GM19240 (cell line): ENCODE measurements at regions not wholly inside any gene's neighbourhood (a gene's known extent, or its start where the extent isn't known, plus 50 kb on each side); places are given as distances from the start of the nearest gene placed in this dataset.
"Not testable (repeated sequence)": the region's sequence is repeated elsewhere in the genome, so short reads cannot be mapped to it uniquely, and the experiment has no call there.

Experiments
- DNase-seq: peaks from one replicate; pipeline ENCODE4 v3.0.0; 2011; ENCODE audit warnings: low spot score; ENCODE audit not compliant: insufficient read length

DNA sequence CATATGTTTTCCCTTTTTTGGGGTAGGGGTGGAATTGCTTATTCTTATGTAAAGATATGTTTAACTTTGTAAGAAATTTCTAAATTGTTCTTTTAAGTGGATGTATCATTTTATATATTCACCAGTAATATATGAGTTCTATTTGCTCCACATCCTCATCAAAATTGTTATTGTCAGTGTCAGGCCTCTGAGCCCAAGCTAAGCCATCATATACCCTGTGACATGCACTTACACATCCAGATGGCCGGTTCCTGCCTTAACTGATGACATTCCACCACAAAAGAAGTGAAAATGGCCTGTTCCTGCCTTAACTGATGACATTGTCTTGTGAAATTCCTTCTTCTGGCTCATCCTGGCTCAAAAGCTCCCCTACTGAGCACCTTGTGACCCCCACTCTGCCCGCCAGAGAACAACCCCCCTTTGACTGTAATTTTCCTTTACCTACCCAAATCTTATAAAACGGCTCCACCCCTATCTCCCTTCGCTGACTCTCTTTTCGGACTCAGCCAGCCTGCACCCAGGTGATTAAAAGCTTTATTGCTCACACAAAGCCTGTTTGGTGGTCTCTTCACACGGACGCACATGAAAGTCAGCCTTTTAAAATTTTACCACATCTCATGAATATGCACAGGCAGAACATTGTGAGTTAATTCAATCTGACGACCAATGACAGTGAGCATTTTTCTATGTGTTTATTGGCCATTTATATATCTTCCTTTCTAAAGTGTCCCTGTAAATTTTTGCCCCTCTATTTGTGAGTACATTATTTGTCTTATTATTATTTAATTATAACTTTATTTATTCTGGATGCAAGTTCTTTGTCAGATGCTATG, 176.8 kb downstream of the CDC14C start:
- DNase-seq = not testable (repeated sequence)

DNA sequence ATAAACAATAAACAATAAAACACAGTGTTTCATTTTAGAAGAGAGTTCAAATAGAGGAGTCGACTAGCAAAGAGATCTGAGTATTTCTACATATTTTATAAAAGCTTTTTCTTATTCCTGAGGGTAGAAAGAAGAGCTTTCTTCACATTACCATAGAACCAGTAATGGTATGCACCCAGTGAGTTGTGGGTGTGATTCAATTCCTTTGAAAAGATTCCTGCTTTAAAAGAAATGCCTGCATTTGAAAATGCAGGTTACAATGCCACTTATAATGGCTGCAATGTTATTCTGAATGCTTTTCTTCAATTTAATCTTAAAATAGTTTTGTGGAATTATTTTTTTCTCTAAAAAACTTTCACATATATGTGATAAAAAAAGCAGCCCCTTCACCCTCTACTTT, 178.1 kb downstream of the CDC14C start:
- DNase-seq = no peak

DNA sequence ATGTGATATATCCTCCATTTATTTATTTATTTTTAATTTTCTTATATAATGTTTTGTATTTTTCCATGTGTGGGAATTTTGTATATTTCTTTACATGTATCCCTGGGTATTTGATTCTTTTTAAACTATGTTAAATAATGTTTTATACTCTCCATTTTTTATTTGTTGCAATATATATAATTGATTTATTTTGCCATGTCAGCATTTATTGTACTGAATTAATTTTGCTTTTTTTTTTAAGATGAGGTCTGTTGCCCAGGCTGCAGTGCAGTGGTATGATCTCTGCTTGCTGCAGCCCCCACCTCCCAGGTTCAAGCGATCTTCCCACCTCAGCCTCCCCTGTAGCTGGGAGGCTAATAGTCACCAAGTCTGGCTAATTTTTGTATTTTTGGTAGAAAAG, 187.4 kb downstream of the CDC14C start:
- no peak for DNase-seq

DNA sequence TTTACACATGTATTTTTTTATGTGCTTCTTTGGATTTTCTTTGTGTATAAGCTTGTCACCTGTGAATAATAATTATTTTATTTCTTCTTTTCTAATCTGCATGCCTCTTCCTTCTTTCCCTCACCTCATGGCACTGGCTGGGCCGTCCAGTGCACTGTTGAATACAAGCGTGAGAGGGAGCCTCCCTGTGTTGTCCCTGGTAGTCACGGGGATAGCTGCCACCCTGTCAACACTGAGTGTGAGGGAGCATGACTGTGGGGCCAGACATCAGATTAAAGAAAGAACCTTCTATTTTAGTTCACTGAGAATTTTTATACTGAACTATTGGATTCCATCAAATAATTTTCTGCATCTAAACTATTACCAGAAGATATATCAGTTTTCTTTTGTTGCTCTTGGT, 187.9 kb downstream of the CDC14C start:
- DNase-seq = no peak

DNA sequence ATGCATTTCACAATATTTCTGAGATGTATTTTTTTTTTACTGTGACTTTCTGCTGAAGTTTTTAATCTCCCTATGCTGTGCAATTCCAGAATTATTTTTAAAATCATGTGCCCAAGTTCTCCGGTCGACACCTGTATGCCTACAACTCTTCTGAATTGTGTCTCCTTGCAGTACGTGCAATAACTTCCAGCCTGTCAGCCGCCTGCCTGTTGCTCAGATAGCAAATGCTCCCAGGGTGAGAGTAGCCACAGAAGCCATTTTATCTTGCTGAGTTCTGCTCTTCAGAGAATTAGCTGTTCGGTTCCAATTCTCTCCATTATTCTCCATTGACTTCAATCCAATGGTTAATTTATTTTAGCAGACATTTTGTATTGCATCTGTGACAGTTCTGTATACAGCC, 188.3 kb downstream of the CDC14C start:
- no peak for DNase-seq

DNA sequence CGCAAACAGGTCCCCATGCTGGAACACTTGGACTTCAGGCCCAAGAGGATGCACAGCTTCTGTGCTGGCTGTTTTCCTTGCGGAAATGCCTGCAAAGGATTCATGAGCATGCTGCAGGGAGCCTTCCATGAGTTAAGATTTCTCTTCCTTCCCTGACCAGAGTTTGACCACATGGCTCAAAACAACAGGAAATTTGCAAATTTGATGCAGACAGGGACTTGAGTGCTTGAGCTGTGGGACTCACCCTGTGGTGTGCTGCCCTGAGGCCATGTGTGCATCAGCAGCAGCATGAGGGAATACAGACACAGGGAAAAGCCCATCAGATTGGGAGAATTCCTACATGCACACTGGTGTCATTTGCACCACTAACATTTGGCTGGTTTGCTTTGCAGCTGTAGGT, 195.4 kb downstream of the CDC14C start:
- no peak for DNase-seq

DNA sequence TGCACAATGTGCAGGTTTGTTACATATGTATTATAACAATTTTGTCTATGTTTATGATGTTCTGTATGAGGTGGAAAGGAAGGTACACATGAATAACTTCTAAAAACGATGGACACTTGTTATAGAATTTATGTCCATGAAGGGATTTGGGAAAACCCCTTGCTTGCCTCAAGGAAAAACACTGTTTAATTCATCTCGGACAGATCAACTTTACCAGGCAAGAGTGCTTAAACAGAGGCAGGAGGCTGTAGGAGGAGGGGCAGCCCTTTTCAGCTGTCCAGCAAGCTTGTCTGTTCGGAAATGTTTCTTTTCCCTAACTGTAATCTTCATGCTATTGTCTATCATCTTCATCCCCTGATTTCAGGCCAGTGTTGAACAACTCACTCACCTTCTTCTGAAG, 200.9 kb downstream of the CDC14C start:
- no peak for DNase-seq

DNA sequence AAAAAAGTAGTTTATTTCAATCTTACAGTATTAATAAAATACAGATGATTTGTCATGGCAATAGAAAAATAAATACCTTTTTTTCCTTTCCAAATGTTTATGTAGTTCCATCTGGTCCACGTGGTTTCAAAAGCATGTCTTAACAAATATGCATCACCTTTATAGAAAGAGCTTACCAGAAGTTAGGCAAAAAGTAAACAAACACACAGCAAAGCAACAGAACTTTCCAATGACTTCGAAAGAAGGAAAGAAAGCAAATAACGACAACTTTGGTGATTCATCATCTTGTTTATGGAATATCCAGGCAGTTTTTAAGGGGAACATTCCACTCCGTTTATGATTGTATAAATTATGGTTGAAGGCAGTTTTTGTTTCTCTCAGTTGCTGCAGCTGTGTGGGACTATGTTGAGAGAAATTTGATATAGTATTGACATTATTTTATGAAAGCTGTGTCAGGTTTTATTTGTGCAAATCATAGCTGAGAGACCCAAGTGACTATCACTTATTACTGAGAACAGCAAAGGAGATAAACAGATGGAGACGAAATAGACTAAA, 203.1 kb downstream of the CDC14C start:
- DNase-seq = no peak

DNA sequence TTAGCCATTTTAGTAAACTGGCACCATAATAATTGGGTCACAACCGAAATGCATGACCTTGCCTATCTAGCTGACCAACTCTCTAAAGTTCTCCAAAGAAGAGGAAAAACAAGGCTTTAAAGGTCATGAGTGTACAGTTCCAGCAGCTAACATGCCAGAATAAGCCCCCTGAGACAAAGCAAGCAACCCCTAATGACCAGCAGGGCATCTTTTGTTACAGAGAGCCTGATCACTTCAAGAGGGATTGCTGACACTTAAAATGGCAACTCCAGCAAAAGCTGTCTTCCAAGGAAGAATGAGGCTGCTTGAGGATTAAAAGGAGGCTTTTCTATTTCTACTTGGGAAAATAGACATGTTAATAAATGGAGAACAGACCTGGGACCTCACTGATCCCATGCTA, 213.6 kb downstream of the CDC14C start:
- DNase-seq = no peak

DNA sequence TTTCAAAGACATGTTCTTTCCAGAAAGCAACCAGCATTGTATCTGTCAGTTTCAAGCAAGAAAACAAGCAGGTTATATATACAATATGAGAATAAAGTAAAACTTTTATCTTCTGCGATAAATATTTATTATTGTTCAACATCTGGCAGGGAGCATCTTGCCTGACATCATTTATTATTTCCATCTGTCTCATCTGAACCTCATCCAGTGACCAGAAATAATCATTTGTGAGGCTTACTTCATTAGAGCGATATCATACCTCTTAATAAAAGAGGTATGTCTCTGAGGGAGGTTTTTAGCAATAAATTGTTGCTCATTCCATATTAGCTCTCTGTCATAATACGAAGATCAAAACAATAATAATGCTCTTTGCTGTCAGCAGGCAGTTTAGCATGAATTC, 226.1 kb downstream of the CDC14C start:
- DNase-seq = no peak

DNA sequence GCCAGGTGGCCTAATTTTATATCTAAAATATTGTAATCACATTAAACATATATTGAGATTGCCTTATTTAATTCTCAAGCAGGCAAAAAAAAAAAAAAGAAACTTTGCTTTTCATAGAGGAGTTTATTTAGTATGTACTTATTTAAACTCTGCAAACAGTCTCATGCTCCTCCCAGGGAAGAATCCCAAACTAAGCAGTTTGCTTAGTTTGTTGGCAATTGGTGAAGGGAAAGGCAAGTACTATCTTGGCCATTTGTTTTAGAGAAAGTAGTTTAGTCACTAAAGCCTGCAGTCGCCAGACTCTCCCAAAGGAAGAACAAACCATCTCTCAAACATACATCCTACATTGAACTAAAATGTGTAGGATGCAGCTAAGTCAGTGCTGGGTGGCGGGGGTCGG, 226.8 kb downstream of the CDC14C start:
- DNase-seq = no peak

DNA sequence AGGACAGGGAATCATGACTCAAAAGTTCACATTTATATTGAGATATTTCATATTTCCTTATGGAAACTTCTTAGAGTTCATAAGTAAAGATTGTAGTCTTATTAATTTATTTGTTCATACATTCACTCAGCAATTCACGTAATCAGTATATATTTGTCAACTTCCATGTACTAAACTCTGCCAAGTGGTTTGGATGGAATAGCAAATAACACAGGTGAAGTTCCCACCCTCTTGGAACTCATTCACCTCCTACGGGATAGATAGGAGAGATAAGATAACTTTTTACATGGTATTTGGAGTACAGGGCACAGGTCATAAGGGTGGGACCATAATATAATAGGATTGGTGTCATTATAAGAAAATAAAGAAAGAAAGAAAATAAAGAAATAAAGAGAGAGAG, 234.0 kb downstream of the CDC14C start:
- DNase-seq = no peak

DNA sequence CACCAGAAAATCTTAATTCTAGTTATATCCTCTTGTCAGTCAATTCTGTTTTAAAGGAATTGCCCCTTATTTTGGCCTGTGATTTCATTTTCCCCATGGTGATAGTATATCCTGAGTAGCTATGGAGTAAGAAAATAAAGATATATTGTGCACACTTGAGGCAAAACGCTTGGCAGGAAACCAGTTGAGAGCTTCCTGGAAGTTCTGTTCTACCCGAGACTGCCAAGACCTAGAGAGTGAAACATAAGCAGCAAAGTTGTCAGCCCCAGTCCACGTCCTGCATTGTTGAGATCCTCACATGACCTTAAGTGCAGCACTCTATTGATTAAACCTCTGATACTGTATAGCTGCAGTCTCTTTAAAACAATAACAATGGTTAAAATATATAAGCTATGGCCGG, 235.2 kb downstream of the CDC14C start:
- DNase-seq = no peak

DNA sequence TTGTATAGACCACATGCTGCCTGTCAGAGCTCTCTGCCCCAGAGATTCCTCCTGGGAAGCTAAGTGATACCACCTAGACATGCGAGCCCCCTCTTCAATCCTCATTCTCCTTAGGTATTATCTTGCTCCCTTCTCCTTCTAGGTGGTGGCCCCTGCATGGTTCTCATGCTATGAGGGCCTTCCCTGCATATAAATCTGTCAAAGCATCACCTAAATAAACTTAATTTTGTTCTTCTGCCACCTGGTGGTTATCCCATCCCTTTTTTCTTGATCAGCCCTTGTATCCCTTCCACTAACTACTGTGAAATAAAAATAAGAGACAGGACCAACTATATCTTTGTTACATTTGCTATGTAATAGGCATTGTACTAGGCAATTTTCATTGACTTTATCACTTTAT, 242.1 kb downstream of the CDC14C start:
- DNase-seq = no peak

DNA sequence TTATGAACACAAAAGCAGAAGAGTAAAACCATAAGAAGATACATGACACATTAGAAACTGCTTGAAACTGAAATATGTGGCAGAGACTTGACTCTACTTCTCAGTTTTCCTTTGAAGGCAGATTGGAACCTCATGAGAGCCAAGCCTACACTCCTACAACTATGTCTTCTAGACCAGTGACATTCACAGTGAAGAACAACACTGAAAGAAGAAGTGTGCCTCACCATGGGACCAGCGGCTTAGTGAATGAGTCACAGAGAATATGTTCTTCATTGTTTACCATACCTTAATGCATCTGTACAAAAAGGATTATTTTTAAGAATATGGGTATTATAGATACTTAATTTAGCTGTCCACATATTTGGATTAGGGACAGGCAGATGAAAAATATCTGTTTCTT, 248.3 kb downstream of the CDC14C start:
- DNase-seq = no peak

DNA sequence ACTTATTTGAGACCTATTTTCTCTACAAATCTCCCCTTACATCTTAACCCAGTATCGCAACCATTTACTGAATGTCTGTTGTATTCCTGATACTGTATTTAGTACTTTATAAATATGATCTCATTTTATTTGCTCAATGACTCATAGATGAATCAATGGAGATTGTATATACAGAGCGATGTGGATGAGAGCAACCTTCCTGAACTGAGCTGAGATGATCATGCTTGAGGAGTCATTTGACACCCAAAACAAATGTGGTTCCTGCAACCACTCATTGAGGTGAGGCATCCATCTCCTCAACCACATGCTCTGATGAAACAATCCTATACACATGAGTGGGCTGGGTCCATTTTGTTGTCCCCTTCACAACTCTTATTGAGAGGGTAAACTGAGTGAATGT, 250.0 kb downstream of the CDC14C start:
- no peak for DNase-seq

DNA sequence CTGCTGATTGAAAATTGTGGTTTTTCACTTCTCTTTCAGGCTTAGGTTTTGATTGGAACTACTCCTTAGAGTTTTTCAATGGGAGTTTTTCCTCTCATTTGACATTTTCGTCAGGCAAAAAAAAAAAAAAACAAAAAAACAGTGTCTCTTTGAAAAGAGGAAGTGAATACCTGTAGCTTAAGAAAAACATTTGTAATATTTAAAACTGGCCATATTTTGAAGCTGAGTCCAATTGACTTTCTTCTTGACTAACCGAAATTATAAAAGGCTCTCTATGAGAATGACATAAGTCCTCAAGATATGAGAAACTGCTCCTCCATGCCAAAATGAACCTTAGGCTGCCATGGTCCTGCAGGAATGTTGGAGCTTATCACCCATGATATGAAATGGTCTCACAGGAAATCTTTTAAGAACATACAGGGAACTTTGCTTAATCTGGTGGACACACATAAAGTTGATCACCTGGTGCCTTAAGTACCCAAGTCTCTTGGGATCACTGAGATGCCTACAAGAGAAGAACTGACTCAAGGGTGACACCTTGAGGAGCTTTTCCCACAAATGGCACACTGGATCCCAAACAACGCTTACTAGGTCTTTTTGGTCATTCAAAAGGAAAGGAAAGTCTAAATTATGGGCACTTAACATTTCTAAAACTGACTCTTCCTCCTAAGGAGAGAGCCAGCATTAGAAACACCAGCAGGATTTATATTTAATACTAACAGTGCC, 263.4 kb downstream of the CDC14C start:
- DNase-seq = no peak

DNA sequence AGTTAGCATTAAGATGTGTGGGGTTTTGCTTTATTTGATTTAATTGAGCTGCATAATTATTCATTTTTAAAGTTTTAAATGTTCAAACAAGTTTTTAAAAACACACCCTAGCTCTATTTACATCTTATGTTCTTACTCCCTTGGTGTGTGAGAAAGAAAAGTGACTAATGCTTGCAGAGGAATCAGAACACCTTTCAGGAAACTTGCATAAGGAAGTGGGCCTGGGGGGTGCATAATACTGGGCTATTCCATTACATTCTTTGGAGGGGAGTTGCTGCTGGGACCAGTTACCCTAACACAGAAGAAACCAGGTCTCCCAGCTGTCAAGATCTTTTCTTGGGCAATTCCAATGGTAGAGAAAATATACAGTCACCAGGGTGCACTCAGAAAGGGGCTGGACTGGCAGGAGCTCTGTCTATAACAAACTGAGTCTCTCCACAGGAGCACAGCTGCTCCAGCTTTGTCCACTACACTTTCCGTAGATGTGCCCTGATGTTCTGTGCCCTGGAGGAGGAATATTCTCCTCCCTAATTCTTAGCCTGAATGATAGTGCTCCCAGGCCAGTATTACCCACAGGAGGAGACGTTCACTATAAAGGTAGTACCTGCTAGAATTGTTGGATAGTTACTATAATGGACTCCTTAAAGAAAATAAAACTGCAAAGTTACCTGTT, 304.2 kb downstream of the CDC14C start:
- DNase-seq = no peak

DNA sequence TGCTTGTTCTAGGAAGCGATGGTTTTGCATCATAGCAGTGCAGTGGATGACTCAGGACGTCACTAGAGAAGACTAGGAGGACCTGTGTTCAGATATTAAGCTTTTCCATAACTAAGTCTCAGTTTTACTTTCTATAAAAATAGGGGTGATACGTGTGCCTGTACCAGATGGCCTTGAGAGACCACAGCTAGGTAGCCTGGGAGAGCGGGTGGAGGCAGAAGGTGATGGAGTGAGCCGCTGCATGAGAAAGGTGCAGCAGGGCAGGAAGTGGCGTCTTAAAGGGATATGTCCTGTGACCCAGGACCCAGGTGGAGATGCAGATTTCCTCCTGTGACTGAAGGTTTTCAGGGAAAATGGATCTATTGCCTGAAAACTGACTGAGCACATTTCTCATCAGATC, 304.9 kb downstream of the CDC14C start:
- DNase-seq = no peak

DNA sequence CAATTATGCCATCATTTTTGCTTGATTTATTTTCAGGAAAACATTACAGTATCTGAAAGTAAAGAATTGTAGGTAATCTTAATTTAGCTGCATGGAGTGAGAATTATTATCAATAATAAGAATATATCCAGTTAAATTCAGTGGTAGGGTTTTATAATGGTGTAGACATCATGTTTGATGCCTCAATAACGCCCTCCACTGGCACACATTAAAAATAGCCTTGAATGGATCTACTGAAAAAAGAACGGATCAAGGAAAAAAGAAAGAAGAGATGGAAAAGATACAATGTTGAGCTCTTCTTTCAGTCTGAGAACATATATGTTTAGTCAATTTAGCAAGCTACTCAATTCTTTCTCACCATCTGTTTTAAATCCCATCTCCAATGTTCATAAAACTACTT, 319.2 kb downstream of the CDC14C start:
- DNase-seq = no peak

DNA sequence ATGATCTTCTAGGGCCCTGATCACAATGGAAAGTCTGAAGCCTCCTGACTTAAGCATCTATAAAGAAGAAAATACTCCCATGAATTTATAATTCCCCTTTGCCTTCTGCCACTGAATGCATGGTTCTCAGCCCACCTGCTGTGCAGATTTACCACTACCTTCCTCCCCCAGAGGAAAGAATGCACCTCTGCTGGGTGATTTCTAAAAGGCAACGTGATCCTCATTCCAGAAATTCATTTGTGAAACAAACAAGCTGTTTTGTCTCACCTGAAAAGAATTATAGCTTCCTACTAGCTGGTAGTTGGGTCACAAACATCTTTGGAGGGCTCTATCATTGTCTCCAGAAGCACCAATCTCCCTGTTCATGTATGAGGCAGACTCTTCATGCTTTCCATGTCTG, 320.2 kb downstream of the CDC14C start:
- DNase-seq = no peak

DNA sequence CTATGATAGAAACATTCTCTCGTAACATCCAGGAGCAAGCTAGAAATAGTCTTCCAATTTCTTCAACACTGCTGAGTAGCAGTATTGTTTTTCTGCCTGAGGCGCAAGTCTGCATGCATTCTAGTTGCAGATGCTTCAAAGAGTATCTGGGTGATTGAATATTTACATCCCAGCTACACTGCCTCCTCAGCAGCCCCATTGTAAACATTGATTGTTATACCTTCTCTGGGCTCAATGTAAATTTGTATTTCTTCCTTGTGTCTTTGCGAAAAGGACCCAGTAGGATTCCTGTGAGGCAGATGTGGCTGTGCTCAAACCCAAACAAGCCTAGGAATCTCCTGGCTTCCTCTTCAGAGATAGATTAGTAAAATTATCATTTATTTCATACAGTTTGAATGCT, 320.7 kb downstream of the CDC14C start:
- DNase-seq = no peak
